ENCODE measurements at regions not wholly inside any gene's neighbourhood (a gene's known extent, or its start where the extent isn't known, plus 50 kb on each side); places are given as distances from the start of the nearest gene placed in this dataset.

- TF ChIP-seq CTCF (IDR thresholded peaks at IDR 0.05), result no peak
- DNase-seq (ENCODE audit: low spot score), result no peak
- ATAC-seq (ENCODE audit: low FRiP score), result no peak
These were observed 295.8 kb upstream of the THBS1 start for GRCh38 chr15:39285071-39285470.

- DNase-seq (ENCODE audit: low spot score), result no peak
- no peak for ATAC-seq (ENCODE audit: low FRiP score)
- TF ChIP-seq CTCF (IDR thresholded peaks at IDR 0.05), result no peak
These were observed 295.2 kb upstream of the THBS1 start for GRCh38 chr15:39285663-39286062.

GRCh38 chr15:39286706-39287105, 294.2 kb upstream of the THBS1 start:
- TF ChIP-seq CTCF (IDR thresholded peaks at IDR 0.05), result no peak
- no peak for DNase-seq (ENCODE audit: low spot score)
- ATAC-seq (ENCODE audit: low FRiP score), result no peak

- DNase-seq (ENCODE audit: low spot score), result no peak
- no peak for TF ChIP-seq CTCF (IDR thresholded peaks at IDR 0.05)
- ATAC-seq (ENCODE audit: low FRiP score), result no peak
These were observed 293.3 kb upstream of the THBS1 start for GRCh38 chr15:39287322-39288195.

GRCh38 chr15:39290711-39291435, 290.0 kb upstream of the THBS1 start:
- TF ChIP-seq CTCF (IDR thresholded peaks at IDR 0.05), result no peak
- DNase-seq (ENCODE audit: low spot score) (no peak), ATAC-seq (ENCODE audit: low FRiP score) (no peak)

GRCh38 chr15:39291690-39292089, 289.2 kb upstream of the THBS1 start:
- TF ChIP-seq CTCF (IDR thresholded peaks at IDR 0.05), result no peak
- ATAC-seq (ENCODE audit: low FRiP score) (no peak), DNase-seq (ENCODE audit: low spot score) (no peak)
